ENCODE measurements at regions not wholly inside any gene's neighbourhood (a gene's known extent, or its start where the extent isn't known, plus 50 kb on each side); places are given as distances from the start of the nearest gene placed in this dataset.
A peak's percentile ranks its signal among the peaks of the same experiment; 100 is the strongest.

DNA sequence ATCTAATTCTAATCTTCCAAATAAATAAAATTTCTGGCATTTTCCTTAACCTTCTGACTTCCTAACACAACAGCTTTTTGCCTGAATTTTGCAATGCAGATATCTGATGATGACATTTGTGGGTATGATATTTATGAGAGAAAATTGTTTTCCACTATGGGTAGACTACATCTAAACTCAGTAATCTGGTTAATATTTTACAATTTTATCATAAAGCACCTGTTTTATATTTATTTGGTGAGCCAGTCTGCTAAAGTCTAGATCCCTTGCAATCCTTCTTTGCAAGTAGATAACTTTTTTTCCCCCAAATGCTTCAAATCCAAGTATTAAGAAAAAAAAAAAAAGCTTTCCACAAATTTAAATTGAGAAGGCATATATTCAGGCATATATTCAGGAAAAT lies 246.2 kb upstream of the DAB2 start:
- TF ChIP-seq, protein P1, sequence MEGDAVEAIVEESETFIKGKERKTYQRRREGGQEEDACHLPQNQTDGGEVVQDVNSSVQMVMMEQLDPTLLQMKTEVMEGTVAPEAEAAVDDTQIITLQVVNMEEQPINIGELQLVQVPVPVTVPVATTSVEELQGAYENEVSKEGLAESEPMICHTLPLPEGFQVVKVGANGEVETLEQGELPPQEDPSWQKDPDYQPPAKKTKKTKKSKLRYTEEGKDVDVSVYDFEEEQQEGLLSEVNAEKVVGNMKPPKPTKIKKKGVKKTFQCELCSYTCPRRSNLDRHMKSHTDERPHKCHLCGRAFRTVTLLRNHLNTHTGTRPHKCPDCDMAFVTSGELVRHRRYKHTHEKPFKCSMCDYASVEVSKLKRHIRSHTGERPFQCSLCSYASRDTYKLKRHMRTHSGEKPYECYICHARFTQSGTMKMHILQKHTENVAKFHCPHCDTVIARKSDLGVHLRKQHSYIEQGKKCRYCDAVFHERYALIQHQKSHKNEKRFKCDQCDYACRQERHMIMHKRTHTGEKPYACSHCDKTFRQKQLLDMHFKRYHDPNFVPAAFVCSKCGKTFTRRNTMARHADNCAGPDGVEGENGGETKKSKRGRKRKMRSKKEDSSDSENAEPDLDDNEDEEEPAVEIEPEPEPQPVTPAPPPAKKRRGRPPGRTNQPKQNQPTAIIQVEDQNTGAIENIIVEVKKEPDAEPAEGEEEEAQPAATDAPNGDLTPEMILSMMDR (IDR thresholded peaks at IDR 0.05; ENCODE audit: low read depth, low read length) = no peak
- H3K4me3 ChIP-seq (replicated peaks in 1 of 2; ENCODE audit: low read depth in 2 of 2, low read length in 2 of 2) = no peak overlapping the region
- no peak for DNase-seq (ENCODE audit: low read depth in 2 of 2)

DNA sequence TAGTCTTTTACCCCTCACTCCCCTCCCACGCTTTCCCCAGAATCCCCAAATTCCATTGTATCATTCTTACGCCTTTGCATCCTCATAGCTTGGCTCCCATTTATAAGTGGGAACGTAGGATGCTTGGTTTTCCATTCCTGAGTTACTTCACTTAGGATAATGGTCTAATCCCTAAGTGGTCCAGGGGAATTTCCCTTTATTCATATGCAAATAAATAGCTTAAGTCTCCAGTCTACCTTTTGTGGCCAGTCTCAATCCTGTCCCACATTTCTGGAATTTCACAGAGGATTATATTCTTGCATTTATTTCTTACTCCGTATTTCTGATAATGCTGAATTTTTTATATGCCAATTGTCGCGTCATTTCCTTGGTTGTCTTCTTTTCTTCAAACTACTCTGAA lies 245.6 kb upstream of the DAB2 start:
- TF ChIP-seq, protein P1 (IDR thresholded peaks at IDR 0.05; ENCODE audit: low read depth, low read length) = no peak
- no peak for DNase-seq (ENCODE audit: low read depth in 2 of 2)
- no peak overlapping the region for H3K4me3 ChIP-seq (replicated peaks in 1 of 2; ENCODE audit: low read depth in 2 of 2, low read length in 2 of 2)

DNA sequence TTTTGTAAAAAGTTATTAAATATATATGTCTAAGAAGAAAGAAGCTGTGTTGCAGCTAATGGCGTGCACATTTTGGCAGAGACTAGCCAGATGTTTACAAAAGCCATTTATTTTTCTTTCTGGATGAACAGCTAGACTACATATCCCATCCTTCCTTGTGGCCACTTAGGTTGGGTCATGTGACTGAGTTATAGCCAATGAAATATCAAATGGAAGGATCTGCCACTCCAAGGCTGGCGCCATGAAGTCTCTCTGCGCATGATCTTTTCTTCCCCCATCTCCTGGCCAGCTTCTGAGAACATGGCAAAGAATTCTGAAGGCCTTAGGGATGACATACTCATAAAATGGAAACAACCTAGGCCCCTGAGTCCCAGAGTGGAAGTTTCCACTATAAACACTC lies 244.2 kb upstream of the DAB2 start:
- TF ChIP-seq, protein P1 (IDR thresholded peaks at IDR 0.05; ENCODE audit: low read depth, low read length) = no peak
- DNase-seq (ENCODE audit: low read depth in 2 of 2) = no peak

DNA sequence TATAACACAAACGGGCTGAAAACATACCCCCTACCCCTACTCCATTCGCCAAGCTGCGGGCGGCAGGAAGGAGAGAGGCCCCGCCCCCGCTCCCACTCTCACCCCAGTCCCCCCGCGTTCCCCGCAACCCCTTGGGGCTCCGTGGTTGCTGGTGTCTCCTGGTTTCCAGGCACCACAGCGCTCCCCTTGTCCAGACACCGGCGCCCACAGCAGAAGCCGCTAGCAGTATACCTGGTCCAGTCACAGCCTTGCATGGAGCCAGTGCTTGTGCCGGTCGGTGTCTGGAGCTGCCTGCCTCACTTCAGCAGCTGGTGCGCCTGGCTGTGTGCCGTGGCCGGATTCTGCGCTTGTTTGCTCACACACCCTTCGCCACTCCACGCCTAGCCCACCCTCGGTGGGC lies 240.5 kb upstream of the DAB2 start:
- TF ChIP-seq, protein P1 (IDR thresholded peaks at IDR 0.05; ENCODE audit: low read depth, low read length) = no peak

More for the DNA sequence above, 244.2 kb upstream of the DAB2 start:
- no peak overlapping the region for H3K4me3 ChIP-seq (replicated peaks in 1 of 2; ENCODE audit: low read depth in 2 of 2, low read length in 2 of 2)

DNA sequence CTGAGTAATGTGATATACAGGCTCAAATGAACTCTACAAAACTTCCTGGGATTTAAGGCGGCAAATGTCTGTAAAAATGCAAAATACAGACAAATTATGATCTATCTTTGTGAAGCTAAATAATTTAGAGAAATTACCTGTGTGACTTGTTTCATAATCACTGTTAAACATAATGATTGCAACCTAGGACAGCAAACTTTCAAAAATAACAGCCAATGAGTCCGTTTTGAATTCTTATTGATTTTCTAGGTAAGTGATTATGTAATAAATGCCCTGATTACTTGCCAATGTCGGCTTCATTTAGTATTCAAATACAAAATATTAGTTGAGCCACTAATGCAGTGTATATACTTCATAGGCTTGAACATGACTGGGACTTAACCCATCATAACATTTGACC lies 238.2 kb upstream of the DAB2 start:
- no peak overlapping the region for H3K4me3 ChIP-seq (replicated peaks in 1 of 2; ENCODE audit: low read depth in 2 of 2, low read length in 2 of 2)
- TF ChIP-seq, protein P1 (IDR thresholded peaks at IDR 0.05; ENCODE audit: low read depth, low read length) = no peak
- DNase-seq (ENCODE audit: low read depth in 2 of 2) = no peak

More for the DNA sequence above, 240.5 kb upstream of the DAB2 start:
- DNase-seq (ENCODE audit: low read depth in 2 of 2) = no peak
- H3K4me3 ChIP-seq (replicated peaks in 1 of 2; ENCODE audit: low read depth in 2 of 2, low read length in 2 of 2) = no peak overlapping the region

DNA sequence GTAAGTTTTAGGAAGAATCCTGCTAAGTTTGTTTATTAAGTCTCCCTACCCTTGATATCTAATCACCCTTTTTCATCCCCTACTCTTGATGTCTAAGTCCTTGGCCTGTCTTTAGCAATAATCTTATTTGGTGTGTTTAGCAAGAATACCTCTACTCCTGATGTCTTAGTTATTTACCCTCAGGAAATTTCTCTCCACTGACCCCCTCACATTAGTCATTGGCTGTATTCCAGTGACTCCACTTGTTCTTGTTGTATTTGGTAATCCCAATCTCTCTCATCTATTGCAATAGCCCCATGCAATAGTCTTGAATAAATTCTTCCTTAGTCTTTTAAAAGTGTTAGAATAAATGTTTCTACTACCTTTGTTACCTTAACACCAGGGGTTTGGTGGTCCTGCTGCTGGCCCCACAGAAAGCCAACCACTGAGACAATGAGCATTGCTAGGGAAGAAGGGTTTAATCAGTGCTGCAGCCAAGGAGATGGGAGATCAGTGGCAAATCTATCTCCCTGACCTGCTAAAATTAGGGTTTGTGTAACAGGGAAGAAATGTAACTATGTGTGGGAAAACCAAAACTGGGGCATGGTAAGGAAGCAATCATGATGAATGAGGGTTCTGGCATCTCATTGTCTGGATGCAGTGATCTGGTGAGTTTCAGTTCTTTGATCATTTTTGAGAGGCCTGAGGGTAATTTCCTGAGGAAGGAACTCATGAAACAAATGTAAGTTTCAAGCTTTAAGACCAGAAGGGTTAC lies 236.4 kb upstream of the DAB2 start:
- TF ChIP-seq, protein P1 (IDR thresholded peaks at IDR 0.05; ENCODE audit: low read depth, low read length) = no peak
- no peak overlapping the region for H3K4me3 ChIP-seq (replicated peaks in 1 of 2; ENCODE audit: low read depth in 2 of 2, low read length in 2 of 2)
- DNase-seq (ENCODE audit: low read depth in 2 of 2) = peak in 1 of 2 donors; percentile 82

DNA sequence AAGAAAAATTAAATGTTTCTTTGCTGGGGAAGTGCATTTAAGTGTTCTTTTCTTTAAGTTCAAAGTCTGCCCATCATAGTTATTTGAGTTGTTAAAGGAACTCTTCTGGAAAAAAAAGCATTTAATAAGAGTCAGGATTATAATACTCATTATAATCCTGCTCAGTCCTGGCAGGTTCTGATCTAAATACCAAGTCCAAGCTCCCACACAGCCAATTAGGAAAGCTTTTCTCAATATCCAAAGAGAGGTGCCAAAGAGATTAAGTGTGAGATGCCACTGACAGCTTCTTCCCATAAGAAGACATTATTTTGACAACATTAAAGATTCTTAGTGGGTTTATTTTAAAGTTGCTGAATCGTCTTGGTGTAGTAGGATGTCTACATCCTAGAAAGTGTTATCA lies 235.2 kb upstream of the DAB2 start:
- TF ChIP-seq, protein P1 (IDR thresholded peaks at IDR 0.05; ENCODE audit: low read depth, low read length) = no peak
- no peak overlapping the region for H3K4me3 ChIP-seq (replicated peaks in 1 of 2; ENCODE audit: low read depth in 2 of 2, low read length in 2 of 2)
- no peak for DNase-seq (ENCODE audit: low read depth in 2 of 2)
